Spleen (tissue), 7 donors: ENCODE measurements at regions not wholly inside any gene's neighbourhood (a gene's known extent, or its start where the extent isn't known, plus 50 kb on each side); places are given as distances from the start of the nearest gene placed in this dataset.

Source experiments
- POLR2A ChIP-seq, 3 donors: fragments of 450-650 bp; IDR thresholded peaks; one replicate each; pipeline ENCODE4 v1.5.1; 2017; ENCODE audit warnings: antibody characterized with exemption in 3 of 3, mild to moderate bottlenecking in 1 of 3
- POLR2AphosphoS5 ChIP-seq, 3 donors: sonication (generic); formaldehyde crosslinking; IDR thresholded peaks; one replicate each; pipeline ENCODE4 v1.5.1; 2017; ENCODE audit warnings: antibody characterized with exemption in 3 of 3
- TF ChIP-seq, protein P1 (sequence below), 11 experiments: fragments of 200-600 bp in 7 of 11; fragments of 450-650 bp in 4 of 11; sonication (generic) in 4 of 11; IDR thresholded peaks in 8 of 11; conservative IDR thresholded peaks in 3 of 11; 1 replicate in 7 of 11; 2 replicates in 4 of 11; pipeline versions ENCODE4 v1.4.0 to v1.8.0; 2016 to 2021; ENCODE audit warnings: antibody characterized with exemption in 11 of 11, inconsistent platforms in 4 of 11, mild to moderate bottlenecking in 1 of 11
- donor health status: DM: no; HTN: no; CAD: no; lungs with moderate emphysema.
- donor health status: DM: no; HTN: no; CAD: no.
- donor health status: DM: no; HTN: no; CAD: no.

- TF ChIP-seq POLR2A (IDR thresholded peaks at IDR 0.05) = no peak
- TF ChIP-seq, protein P1, sequence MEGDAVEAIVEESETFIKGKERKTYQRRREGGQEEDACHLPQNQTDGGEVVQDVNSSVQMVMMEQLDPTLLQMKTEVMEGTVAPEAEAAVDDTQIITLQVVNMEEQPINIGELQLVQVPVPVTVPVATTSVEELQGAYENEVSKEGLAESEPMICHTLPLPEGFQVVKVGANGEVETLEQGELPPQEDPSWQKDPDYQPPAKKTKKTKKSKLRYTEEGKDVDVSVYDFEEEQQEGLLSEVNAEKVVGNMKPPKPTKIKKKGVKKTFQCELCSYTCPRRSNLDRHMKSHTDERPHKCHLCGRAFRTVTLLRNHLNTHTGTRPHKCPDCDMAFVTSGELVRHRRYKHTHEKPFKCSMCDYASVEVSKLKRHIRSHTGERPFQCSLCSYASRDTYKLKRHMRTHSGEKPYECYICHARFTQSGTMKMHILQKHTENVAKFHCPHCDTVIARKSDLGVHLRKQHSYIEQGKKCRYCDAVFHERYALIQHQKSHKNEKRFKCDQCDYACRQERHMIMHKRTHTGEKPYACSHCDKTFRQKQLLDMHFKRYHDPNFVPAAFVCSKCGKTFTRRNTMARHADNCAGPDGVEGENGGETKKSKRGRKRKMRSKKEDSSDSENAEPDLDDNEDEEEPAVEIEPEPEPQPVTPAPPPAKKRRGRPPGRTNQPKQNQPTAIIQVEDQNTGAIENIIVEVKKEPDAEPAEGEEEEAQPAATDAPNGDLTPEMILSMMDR (IDR thresholded peaks at IDR 0.05 in 8 of 11, conservative IDR thresholded peaks at IDR 0.05 in 3 of 11) = no peak
- no peak for TF ChIP-seq POLR2AphosphoS5 (IDR thresholded peaks at IDR 0.05)
Measured at GRCh38 chr6:63424636-63425035, 104.9 kb upstream of the LGSN start.
